ENCODE measurements at regions not wholly inside any gene's neighbourhood (a gene's known extent, or its start where the extent isn't known, plus 50 kb on each side); places are given as distances from the start of the nearest gene placed in this dataset.

DNA sequence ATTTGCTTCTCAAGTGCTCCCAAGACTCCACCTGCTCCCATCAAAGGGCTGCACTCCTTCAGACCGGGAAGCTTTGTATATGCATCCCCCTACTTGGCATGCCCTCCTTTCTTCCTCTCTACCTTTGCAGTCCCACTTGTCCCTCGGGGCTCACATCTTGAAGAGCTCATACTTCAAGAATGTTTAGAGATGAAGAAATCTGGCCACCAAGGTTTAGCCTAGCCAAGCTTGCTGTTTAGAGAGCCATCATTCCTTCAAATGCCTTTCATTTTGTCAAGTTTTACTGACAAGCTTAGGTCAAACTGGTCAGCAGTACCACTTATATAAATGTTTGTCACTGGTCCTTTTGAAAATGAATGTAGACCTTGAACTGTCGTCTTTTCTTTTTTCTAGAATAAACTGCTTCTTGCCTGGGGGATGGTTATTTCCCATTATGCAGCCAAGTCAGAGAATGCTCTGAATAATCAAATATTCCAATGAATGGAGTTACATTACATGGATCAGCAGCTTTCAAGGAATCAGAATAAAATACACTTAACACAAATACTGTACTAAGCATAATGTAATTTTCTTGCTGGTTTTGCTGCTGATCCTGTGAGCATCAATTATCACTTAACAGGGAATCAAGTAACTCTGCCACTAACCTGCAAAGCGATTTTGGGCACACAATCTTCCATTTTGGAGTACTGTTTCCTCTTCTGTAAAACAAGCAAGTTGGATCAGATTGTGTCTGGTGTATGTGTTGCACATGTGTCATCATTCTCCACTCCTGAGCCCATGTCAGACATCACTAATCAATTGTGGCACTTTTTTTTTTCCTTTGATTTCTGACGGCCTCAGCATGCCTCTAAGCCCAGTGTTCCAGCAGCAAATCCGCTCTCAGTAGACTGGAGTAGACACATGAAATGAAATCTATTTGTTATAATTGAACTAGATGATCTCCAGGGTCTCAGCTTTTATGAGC lies 357.9 kb downstream of the PTEN start:
- no peaks in the 10 kb centered on the region for H3K36me3 Mint-ChIP-seq
- no peaks in the 10 kb centered on the region for H3K9me3 Mint-ChIP-seq
- H3K4me3 Mint-ChIP-seq = no peak overlapping the region
- no peak for ATAC-seq (ENCODE audit: low read depth)
- peaks cover 15% of the 10 kb centered on the region for H3K4me1 Mint-ChIP-seq
- no peak overlapping the region for H3K27ac Mint-ChIP-seq
- H3K27me3 Mint-ChIP-seq = no peaks in the 10 kb centered on the region
- no peak for DNase-seq (ENCODE audit: low spot score in 2 of 2)

DNA sequence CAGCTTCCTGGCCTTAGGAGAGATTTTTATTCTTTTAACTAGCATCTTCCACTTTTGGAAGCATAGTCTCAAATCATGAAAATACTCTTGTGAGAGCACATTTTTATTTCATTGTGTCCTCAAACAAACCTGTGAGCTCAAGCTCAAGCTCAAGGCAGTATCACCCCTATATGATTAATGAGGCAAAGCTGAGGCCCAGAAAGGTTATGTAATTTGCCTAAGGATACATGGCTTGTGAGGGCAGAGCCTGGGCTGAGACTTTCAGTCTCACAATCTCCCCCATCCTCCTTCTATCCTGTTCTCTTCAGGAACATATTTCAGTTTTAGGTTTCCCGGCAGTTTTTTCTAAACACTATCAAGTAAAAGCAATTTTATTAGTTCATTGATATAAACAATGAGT lies 359.5 kb downstream of the PTEN start:
- Mint-ChIP-seq H3K36me3 (no peaks in the 10 kb centered on the region), H3K4me1 (peaks cover 9% of the 10 kb centered on the region), H3K27ac (peak overlapping the region; percentile 38), H3K9me3 (no peaks in the 10 kb centered on the region), H3K27me3 (no peaks in the 10 kb centered on the region), H3K4me3 (no peak overlapping the region)
- DNase-seq (ENCODE audit: low spot score in 2 of 2) (no peak), ATAC-seq (ENCODE audit: low read depth) (no peak)
